Kidney epithelial cell (primary cell): ENCODE measurements at regions not wholly inside any gene's neighbourhood (a gene's known extent, or its start where the extent isn't known, plus 50 kb on each side); places are given as distances from the start of the nearest gene placed in this dataset.
A peak's percentile ranks its signal among the peaks of the same experiment; 100 is the strongest.

ENCODE experiments used
- DNase-seq: peaks from one replicate; pipeline ENCODE4 v3.0.0-alpha.2; 2010; ENCODE audit warnings: low read depth
- H3K27me3 ChIP-seq: 2 replicates; pipeline ENCODE4 v1.6.0; 2011; ENCODE audit warnings: low read length; ENCODE audit not compliant: control insufficient read depth, insufficient read depth
- H3K36me3 ChIP-seq: 2 replicates; pipeline ENCODE4 v1.5.1; 2011; ENCODE audit warnings: low read length; ENCODE audit not compliant: control insufficient read depth, insufficient read depth
- H3K4me3 ChIP-seq: 2 replicates; pipeline ENCODE4 v1.5.1; 2011; ENCODE audit warnings: low read depth, mild to moderate bottlenecking, control low read depth, low read length
- CTCF ChIP-seq: IDR thresholded peaks from 2 replicates; pipeline ENCODE4 v1.5.1; 2011; ENCODE audit warnings: mild to moderate bottlenecking, moderate library complexity, low read length, control low read depth, inconsistent platforms; ENCODE audit not compliant: insufficient read depth, poor library complexity, severe bottlenecking

DNA sequence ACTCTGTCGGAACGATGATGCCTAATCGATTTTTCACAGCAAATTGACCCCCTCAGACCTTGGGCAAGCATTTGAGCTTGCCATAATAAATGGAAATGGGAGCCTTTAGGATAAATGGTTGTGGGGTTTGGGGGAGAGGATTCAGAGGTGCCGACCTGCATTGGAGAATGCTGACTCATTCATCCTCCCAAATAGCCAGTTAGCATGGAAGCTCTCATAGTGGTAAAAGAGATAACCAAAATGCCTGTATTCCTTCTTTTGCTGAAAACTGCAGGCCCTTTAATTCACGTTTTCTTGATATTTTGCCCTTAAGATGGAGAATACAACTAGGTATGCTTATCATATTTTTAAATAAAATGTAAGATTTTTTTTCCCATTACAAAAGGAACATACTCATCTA lies 392.6 kb upstream of the DEPDC1 start:
- H3K4me3 ChIP-seq = no peak overlapping the region
- no peak for DNase-seq
- H3K36me3 ChIP-seq = no peaks in the 10 kb centered on the region
- TF ChIP-seq CTCF = no peak
- no peaks in the 10 kb centered on the region for H3K27me3 ChIP-seq

- Histone ChIP-seq H3K36me3 (no peaks in the 10 kb centered on the region), H3K27me3 (no peaks in the 10 kb centered on the region), H3K4me3 (no peak overlapping the region)
- no peak for TF ChIP-seq CTCF
- DNase-seq = no peak
Measured at GRCh38 chr1:68890736-68891135, 393.9 kb upstream of the DEPDC1 start.

- TF ChIP-seq CTCF = no peak
- H3K4me3 ChIP-seq = no peak overlapping the region
- H3K36me3 ChIP-seq = no peaks in the 10 kb centered on the region
- no peaks in the 10 kb centered on the region for H3K27me3 ChIP-seq
- peak; percentile 31 for DNase-seq
Measured at GRCh38 chr1:68904477-68904876, 407.6 kb upstream of the DEPDC1 start.

DNA sequence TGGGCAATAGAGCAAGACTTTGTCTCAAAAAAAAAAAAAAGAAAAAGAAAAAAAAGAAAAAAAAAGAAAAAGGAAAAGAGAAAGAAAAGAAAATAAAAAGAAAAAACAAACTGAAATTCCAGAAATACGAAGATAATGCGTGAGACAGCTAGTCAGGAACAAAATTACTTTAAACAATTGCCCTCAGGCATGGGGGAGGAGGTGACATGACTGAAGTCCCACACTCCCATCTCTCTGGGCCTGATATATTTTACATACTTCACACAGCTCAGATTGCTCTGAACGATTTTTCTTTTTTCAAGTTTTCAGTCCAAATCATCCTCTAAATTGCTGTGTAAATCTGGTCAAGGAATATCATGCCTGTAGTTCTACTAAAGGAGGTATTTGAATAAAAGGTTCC lies 409.5 kb upstream of the DEPDC1 start:
- no peak for TF ChIP-seq CTCF
- Histone ChIP-seq H3K27me3 (no peaks in the 10 kb centered on the region), H3K36me3 (no peaks in the 10 kb centered on the region), H3K4me3 (no peak overlapping the region)
- no peak for DNase-seq

DNA sequence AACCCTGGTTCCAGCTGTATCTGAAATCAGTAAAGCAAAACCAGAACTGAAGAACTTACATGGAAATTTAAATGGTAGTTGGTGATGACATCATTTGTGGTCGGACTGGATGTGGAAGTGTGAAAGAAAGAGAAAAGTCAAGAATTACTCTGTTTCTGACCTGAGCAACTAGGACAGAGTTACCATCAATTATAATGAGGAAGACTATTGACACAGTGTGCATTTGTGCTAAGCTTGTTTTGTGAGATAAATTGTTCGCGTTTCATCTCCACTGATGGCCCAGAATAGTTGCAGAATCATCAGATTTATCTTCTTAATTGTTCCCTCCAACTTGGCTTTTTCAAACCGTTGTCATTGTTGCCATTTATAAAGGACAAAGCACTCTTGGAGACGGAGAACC lies 410.6 kb upstream of the DEPDC1 start:
- DNase-seq = no peak
- no peaks in the 10 kb centered on the region for H3K36me3 ChIP-seq
- TF ChIP-seq CTCF = no peak
- H3K27me3 ChIP-seq = no peaks in the 10 kb centered on the region
- H3K4me3 ChIP-seq = no peak overlapping the region

GRCh38 chr1:68908316-68908715 lies 411.4 kb upstream of the DEPDC1 start:
- no peaks in the 10 kb centered on the region for H3K36me3 ChIP-seq
- no peak for DNase-seq

More at GRCh38 chr1:68908316-68908715, 411.4 kb upstream of the DEPDC1 start:
- no peak for TF ChIP-seq CTCF
- Histone ChIP-seq H3K27me3 (no peaks in the 10 kb centered on the region), H3K4me3 (no peak overlapping the region)
